ENCODE measurements at regions not wholly inside any gene's neighbourhood (a gene's known extent, or its start where the extent isn't known, plus 50 kb on each side); places are given as distances from the start of the nearest gene placed in this dataset.
"Not testable (repeated sequence)": the region's sequence is repeated elsewhere in the genome, so short reads cannot be mapped to it uniquely, and the experiment has no call there.

DNA sequence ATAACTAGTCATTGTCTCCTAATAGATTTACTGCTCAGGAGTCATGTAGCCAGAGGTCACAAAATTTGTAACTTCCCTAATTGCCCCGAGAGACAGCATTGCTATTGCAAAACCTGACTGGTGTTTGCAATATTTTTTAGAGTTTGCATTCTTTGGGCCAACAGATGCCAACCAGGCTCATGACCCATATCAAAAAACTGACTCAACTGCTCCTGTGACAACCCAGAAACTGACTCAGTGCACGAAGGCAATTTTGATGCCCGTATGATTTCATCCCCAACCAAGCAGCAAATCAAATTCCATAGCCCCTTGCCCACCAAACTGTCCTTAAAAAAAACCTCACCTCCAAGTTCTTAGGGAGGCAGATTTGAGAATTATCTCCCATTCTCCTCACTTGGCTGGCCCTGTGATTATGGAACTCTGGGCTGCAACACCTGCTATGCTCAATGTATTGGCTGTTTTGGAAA, 951.3 kb downstream of the TSN start:
- Histone ChIP-seq H2AFZ (peak overlapping the region; percentile 22; the same call in 1 of the 2 replicates), H3K9me3 (ENCODE audit: insufficient read depth, low read depth) (no peaks in the 10 kb centered on the region), H3K4me2 (peak overlapping the region; percentile 11; the same call in 1 of the 2 replicates), H3K9me2 (ENCODE audit: insufficient read depth) (no peaks in the 10 kb centered on the region), H3K27ac (no peak overlapping the region), H3K4me1 (replicated peaks; ENCODE audit: insufficient read depth) (0 out of 2 replicates have a peak, but pooled peaks cover 5% of the 10 kb centered on the region), H3F3A (ENCODE audit: insufficient read depth, low read depth) (no peaks in the 10 kb centered on the region), H3K36me3 (ENCODE audit: low read depth) (no peaks in the 10 kb centered on the region), H4K20me1 (ENCODE audit: insufficient read depth) (no peaks in the 10 kb centered on the region), H3K4me3 (no peak overlapping the region), H3K27me3 (ENCODE audit: insufficient read depth, low read depth) (no peaks in the 10 kb centered on the region), H3K79me2 (ENCODE audit: low read depth) (no peaks in the 10 kb centered on the region)
- ChIA-PET CTCF (no interaction called here), POLR2A (ENCODE audit: unreplicated experiment) (no interaction called here)
- no TSS peak for BruUV-seq (replicated peaks)
- no peak for TF ChIP-seq EZH2 (IDR thresholded peaks at IDR 0.05; ENCODE audit: low read depth)
- no peak for DNase-seq
- intact Hi-C loops (cut with micrococcal nuclease; ENCODE audit: unreplicated experiment): no loop called here

DNA sequence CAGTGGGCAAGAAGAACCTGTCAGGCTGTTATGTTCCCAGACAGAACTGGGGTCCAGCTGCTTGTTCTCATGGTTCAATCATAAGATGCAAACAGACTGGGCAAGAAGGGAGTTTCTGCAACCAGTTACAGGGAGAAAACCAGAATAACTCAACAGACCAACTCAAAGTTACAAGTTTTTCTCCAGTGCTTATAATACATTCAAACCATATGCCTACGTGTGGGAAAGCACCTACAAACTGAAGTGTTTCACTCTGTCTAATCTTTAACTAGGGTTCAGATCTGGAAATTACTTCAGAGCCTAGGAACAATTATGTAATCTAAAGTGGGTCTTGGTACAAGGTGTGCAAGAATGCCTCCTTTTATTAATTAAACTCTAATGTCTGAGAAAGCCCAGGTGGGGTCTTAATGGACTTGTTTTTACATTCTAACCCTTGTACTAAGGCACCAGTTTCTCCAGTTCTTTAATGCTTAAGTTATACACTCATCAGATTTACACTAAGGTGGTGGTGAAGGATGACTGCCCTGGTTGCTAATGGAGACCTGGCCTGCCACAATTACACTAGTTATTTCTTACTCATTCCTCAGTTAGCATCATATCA, 951.9 kb downstream of the TSN start:
- peak overlapping the region; percentile 11; the same call in 1 of the 2 replicates for H3K4me2 ChIP-seq
- ChIA-PET CTCF (no interaction called here), POLR2A (ENCODE audit: unreplicated experiment) (no interaction called here)
- intact Hi-C loops (cut with micrococcal nuclease; ENCODE audit: unreplicated experiment): no loop called here
- no peaks in the 10 kb centered on the region for H3K36me3 ChIP-seq (ENCODE audit: low read depth)
- no peak for TF ChIP-seq EZH2 (IDR thresholded peaks at IDR 0.05; ENCODE audit: low read depth)
- TF ChIP-seq, protein P1, sequence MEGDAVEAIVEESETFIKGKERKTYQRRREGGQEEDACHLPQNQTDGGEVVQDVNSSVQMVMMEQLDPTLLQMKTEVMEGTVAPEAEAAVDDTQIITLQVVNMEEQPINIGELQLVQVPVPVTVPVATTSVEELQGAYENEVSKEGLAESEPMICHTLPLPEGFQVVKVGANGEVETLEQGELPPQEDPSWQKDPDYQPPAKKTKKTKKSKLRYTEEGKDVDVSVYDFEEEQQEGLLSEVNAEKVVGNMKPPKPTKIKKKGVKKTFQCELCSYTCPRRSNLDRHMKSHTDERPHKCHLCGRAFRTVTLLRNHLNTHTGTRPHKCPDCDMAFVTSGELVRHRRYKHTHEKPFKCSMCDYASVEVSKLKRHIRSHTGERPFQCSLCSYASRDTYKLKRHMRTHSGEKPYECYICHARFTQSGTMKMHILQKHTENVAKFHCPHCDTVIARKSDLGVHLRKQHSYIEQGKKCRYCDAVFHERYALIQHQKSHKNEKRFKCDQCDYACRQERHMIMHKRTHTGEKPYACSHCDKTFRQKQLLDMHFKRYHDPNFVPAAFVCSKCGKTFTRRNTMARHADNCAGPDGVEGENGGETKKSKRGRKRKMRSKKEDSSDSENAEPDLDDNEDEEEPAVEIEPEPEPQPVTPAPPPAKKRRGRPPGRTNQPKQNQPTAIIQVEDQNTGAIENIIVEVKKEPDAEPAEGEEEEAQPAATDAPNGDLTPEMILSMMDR (conservative IDR thresholded peaks at IDR 0.05): no peak
- H3F3A ChIP-seq (ENCODE audit: insufficient read depth, low read depth): no peaks in the 10 kb centered on the region
- no peaks in the 10 kb centered on the region for H3K9me2 ChIP-seq (ENCODE audit: insufficient read depth)
- peak overlapping the region; percentile 22; the same call in 1 of the 2 replicates for H2AFZ ChIP-seq
- H3K27ac ChIP-seq: no peak overlapping the region
- no peaks in the 10 kb centered on the region for H4K20me1 ChIP-seq (ENCODE audit: insufficient read depth)
- H3K27me3 ChIP-seq (ENCODE audit: insufficient read depth, low read depth): no peaks in the 10 kb centered on the region
- no peak for DNase-seq
- 0 out of 2 replicates have a peak, but pooled peaks cover 5% of the 10 kb centered on the region for H3K4me1 ChIP-seq (replicated peaks; ENCODE audit: insufficient read depth)
- no peak overlapping the region for H3K4me3 ChIP-seq
- no peaks in the 10 kb centered on the region for H3K9me3 ChIP-seq (ENCODE audit: insufficient read depth, low read depth)
- no peaks in the 10 kb centered on the region for H3K79me2 ChIP-seq (ENCODE audit: low read depth)
- no TSS peak for BruUV-seq (replicated peaks)

DNA sequence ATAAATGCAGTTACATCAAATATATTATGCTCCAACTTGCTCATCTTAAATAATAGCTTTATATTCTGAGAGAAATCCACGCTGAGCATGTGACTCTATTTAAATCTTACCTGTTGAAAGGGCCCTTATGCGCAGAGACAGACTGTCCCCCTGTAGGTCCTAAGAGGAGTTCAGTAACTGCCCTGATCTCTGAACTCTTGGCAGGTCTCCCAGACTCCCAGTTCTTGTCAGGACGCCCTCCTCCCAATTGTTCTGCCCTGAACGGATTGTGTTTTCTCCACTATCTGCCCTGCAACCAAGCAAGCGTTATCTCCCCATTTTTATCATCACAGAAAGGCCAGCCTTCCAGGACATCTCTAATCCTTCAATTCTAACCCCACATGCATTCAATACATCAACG, 954.6 kb downstream of the TSN start:
- POLR2A ChIA-PET (ENCODE audit: unreplicated experiment): no interaction called here
- Histone ChIP-seq H4K20me1 (ENCODE audit: insufficient read depth) (no peaks in the 10 kb centered on the region), H3K4me3 (no peak overlapping the region), H3F3A (ENCODE audit: insufficient read depth, low read depth) (no peaks in the 10 kb centered on the region), H3K79me2 (ENCODE audit: low read depth) (no peaks in the 10 kb centered on the region), H2AFZ (no peak overlapping the region), H3K27me3 (ENCODE audit: insufficient read depth, low read depth) (no peaks in the 10 kb centered on the region), H3K36me3 (ENCODE audit: low read depth) (no peaks in the 10 kb centered on the region), H3K9me3 (ENCODE audit: insufficient read depth, low read depth) (no peaks in the 10 kb centered on the region; the same call in 1 of the 2 replicates), H3K9me2 (ENCODE audit: insufficient read depth) (no peaks in the 10 kb centered on the region), H3K4me1 (replicated peaks; ENCODE audit: insufficient read depth) (0 out of 2 replicates have a peak, but pooled peaks cover 5% of the 10 kb centered on the region), H3K4me2 (no peak overlapping the region), H3K27ac (no peak overlapping the region)
- no TSS peak for BruUV-seq (replicated peaks)
- no peak for TF ChIP-seq EZH2 (IDR thresholded peaks at IDR 0.05; ENCODE audit: low read depth)
- TF ChIP-seq, protein P1 (conservative IDR thresholded peaks at IDR 0.05): no peak
- intact Hi-C loops (cut with micrococcal nuclease; ENCODE audit: unreplicated experiment): no loop called here
- no peak for DNase-seq
- CTCF ChIA-PET: no interaction called here

DNA sequence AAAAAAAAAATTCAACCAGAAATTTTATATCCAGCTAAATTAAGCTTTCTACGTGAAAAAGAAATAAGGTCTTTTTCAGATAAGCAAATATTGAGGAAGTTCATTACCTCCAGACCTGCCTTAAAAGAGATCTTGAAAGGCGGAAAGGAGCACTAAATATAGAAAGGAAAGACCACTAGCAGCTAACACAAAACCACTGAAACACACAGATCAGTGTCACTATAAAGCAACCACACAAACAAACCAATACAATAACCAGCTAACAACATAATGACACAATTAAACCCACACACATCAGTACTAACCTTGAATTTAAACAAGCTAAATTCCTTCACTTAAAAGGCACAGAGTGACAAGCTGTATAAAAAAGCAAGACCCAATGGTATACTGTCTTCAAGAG, 958.3 kb downstream of the TSN start:
- H3K9me3 ChIP-seq (ENCODE audit: insufficient read depth, low read depth): no peaks in the 10 kb centered on the region; the same call in 1 of the 2 replicates
- H3K4me2 ChIP-seq: no peak overlapping the region
- intact Hi-C loops (cut with micrococcal nuclease; ENCODE audit: unreplicated experiment): no loop called here
- ChIA-PET CTCF (no interaction called here), POLR2A (ENCODE audit: unreplicated experiment) (no interaction called here)
- H3K36me3 ChIP-seq (ENCODE audit: low read depth): no peaks in the 10 kb centered on the region
- H2AFZ ChIP-seq: no peak overlapping the region
- H3K27me3 ChIP-seq (ENCODE audit: insufficient read depth, low read depth): no peaks in the 10 kb centered on the region
- H4K20me1 ChIP-seq (ENCODE audit: insufficient read depth): no peaks in the 10 kb centered on the region
- no peaks in the 10 kb centered on the region for H3K4me1 ChIP-seq (replicated peaks; ENCODE audit: insufficient read depth)
- H3F3A ChIP-seq (ENCODE audit: insufficient read depth, low read depth): no peaks in the 10 kb centered on the region
- no peak overlapping the region for H3K4me3 ChIP-seq
- H3K27ac ChIP-seq: no peak overlapping the region
- no peak for DNase-seq
- no TSS peak for BruUV-seq (replicated peaks)
- TF ChIP-seq EZH2 (IDR thresholded peaks at IDR 0.05; ENCODE audit: low read depth): no peak
- TF ChIP-seq, protein P1 (conservative IDR thresholded peaks at IDR 0.05): no peak
- no peaks in the 10 kb centered on the region for H3K79me2 ChIP-seq (ENCODE audit: low read depth)
- H3K9me2 ChIP-seq (ENCODE audit: insufficient read depth): no peaks in the 10 kb centered on the region

DNA sequence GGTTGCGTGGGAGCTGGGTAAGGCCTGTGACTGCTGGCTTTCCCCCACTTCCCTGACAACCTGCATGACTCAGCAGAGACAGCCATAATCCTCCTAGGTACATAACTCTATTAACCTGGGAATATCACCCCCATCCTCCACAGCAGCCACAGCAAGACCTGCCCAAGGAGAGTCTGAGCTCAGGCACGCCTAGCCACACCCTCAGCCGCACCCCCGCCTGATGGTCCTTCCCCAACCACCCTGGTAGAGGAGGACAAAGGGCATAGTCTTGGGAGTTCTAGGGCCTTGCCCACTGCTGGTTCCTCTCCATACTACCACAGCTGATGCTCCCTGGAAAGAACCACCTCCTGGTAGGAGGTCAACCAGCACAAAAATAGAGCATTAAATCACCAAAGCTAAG, 965.4 kb downstream of the TSN start:
- POLR2A ChIA-PET (ENCODE audit: unreplicated experiment); H2AFZ ChIP-seq; H3K4me3 ChIP-seq; CTCF ChIA-PET; H3K79me2 ChIP-seq (ENCODE audit: low read depth); BruUV-seq (replicated peaks); H3K27ac ChIP-seq; H3K27me3 ChIP-seq (ENCODE audit: insufficient read depth, low read depth); H3K4me2 ChIP-seq; H3K9me3 ChIP-seq (ENCODE audit: insufficient read depth, low read depth); DNase-seq; H3K9me2 ChIP-seq (ENCODE audit: insufficient read depth); H3F3A ChIP-seq (ENCODE audit: insufficient read depth, low read depth); H4K20me1 ChIP-seq (ENCODE audit: insufficient read depth); intact Hi-C loops (cut with micrococcal nuclease; ENCODE audit: unreplicated experiment); H3K4me1 ChIP-seq (replicated peaks; ENCODE audit: insufficient read depth); H3K36me3 ChIP-seq (ENCODE audit: low read depth): not testable (repeated sequence)

Measured in PC-9 (cell line).